HG02759 (cell line): ENCODE measurements at regions not wholly inside any gene's neighbourhood (a gene's known extent, or its start where the extent isn't known, plus 50 kb on each side); places are given as distances from the start of the nearest gene placed in this dataset.
"Not testable (repeated sequence)": the region's sequence is repeated elsewhere in the genome, so short reads cannot be mapped to it uniquely, and the experiment has no call there.

ENCODE experiments used
- ATAC-seq: cut with Tn5 transposase; IDR thresholded peaks from one replicate; pipeline ENCODE4 v1.9.1; 2021; ENCODE audit warnings: mild to moderate bottlenecking, moderate library complexity; ENCODE audit not compliant: unreplicated experiment

- no peak for ATAC-seq
Measured at GRCh38 chr10:64528294-64529002, 1007.2 kb downstream of the REEP3 start.

DNA sequence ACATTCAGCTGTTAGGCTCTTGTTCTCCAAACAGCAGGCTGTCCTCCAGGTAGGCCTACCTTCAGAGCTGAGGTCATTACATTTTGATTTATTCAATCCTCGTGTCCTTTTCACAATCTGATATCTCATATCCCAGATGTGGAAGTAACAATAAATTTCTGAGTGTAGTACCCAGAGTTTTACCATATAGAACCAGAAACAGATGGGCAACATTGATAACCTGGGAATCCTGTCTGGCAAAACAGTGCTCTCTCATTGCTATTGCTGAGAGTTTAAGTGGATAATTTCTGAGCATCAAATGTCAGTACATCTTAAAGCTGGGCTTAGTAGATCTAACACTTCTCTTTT, 1007.8 kb downstream of the REEP3 start:
- ATAC-seq: no peak

DNA sequence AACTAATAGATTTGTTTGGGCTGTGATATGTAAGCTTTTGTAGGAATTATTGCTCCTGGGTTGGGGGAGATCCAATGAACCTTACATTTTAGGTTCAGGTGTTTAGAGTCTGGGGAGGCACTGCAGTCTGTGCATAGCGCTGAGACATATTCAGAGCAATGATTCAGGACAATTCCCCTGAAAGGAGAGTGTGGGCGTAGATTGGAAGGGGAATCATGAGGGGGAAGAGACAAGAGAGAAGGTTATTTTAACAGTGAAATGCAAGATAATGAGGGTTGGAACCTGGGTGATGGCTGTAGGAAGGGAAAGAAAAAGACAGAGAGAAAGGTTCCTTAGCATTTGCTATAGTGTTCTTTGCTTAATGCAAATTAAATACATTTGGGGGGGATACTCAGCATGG, 1013.4 kb downstream of the REEP3 start:
- no peak for ATAC-seq

GRCh38 chr10:64535131-64535867, 1014.1 kb downstream of the REEP3 start:
- ATAC-seq: no peak

- ATAC-seq: no peak
Measured at GRCh38 chr10:64537112-64537511, 1015.9 kb downstream of the REEP3 start.

GRCh38 chr10:64537928-64538327, 1016.7 kb downstream of the REEP3 start:
- no peak for ATAC-seq

DNA sequence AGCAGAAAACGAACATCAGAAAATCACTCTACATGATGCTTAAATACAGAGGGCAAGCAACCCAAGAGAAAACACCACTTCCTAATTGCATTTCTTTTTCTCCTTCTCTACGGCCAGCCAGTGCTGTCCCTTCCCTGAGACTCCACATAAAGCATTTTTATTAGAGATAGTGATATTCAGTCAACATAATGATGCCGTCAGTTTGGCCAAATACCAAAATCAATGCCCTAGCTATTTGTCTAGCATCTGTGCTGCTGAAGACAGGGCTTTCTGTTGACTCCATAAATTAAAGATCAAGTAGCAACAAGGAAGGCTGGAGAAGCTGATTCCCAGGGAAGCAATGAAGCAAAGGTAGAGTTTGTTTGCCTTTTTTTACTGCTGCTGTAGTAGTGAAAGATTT, 1024.9 kb downstream of the REEP3 start:
- ATAC-seq: no peak

- no peak for ATAC-seq
Measured at GRCh38 chr10:64547168-64547567, 1026.0 kb downstream of the REEP3 start.

DNA sequence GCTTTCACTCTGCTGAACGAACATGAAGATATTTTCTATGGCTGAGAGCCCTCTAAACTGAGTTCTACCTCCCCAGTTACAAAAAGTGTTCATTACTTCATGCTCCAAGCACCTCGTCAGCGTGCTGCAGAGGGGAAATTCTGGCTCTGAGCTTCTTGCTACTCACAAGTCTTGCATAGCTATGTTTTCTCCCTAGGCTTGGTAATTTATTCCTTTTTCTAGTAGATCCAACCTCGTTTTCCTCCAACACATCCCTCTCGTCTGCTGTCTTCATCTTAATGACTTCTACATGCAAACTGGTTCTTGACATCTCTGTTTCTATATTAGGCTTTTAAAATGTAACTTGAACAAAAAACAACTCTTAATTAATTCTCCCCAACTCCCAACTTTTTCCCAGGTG, 1034.5 kb downstream of the REEP3 start:
- ATAC-seq: no peak

GRCh38 chr10:64558094-64558835, 1037.1 kb downstream of the REEP3 start:
- no peak for ATAC-seq

DNA sequence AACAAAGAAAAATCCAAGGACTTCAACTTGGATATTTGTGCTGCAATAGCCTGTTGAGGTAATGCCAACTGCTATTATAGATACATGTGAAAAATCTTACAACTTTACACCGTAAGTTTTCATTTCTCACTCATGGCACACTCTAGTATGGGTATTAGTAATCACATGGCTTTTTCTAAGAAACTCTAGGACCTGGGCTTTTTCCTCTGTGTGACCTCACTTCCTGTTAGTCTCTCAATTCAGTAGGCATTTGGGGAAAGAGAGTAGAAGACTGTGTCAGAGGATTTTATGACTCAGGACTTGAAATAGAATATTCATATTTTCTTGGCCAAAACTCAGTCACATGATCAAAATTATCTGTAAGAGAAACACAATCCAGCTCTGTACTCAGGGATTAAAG, 1049.9 kb downstream of the REEP3 start:
- no peak for ATAC-seq

- ATAC-seq: no peak
Measured at GRCh38 chr10:64573623-64574325, 1052.6 kb downstream of the REEP3 start.

DNA sequence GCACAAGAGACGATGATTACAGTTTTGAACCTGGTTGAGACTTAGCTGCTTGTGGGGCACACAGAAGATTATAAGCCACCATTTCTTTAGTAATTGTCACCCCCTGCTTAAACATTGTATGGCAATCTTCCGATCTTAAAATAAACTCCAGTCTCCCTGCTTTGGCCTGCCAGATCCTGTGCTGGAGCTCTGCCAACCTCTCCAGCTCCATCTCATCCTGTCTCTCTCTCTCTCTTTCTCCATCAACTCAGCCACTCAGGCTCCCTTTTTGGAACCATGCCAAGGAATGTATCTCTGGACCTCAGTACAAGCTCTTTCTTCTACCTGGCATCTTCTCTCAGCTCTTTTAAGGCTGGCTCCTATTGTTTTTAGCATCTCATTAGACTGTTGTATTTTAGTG, 1053.2 kb downstream of the REEP3 start:
- no peak for ATAC-seq

DNA sequence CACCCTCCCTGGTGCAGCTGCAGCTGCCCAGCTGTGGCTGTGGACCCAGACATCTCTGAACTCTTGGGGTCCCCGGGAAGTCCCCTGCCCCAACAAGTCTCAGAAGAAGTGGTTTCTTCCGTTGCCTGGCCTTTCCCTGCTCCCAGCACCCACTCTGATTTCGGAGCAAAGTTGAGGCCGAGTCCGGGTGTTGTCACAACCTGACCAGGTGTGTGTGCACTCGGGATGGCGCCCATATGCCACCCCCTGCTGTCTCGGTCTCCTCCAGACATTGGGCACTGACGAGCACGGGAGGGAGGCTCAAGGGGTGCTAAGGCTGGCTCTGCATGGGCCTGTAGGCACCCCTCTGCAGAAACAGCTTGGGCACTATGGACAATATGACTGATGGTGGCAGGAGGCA, 1055.3 kb downstream of the REEP3 start:
- ATAC-seq: no peak

GRCh38 chr10:64578757-64579156, 1057.6 kb downstream of the REEP3 start:
- ATAC-seq: not testable (repeated sequence)

DNA sequence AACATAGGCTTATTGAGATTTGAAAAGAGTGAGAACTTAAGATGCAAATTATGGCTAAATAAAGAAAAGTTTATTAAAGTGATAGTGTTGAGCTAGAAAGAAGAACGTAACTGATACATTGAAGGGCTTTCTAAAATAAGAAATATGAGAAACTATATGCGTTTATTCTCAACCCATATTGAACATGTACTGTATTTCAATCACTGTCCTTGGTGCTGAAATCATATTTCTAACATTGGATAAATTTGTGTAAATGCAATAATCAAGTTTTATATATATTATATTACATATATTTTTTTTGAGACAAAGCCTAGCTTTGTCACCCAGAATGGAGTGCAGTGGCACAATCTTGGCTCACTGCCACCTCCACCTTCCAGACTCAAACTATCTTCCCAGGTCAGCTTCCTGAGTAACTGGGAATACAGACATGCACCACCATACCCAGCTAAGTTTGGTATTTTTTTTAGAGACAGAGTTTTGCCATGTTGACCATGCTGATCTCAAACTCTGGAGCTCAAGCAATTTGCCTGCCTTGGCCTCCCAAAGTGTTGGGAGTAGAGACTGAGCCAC, 1065.8 kb downstream of the REEP3 start:
- ATAC-seq: no peak

GRCh38 chr10:64594072-64594471, 1072.9 kb downstream of the REEP3 start:
- no peak for ATAC-seq

GRCh38 chr10:64598600-64598999, 1077.4 kb downstream of the REEP3 start:
- no peak for ATAC-seq

GRCh38 chr10:64601298-64601697, 1080.1 kb downstream of the REEP3 start:
- ATAC-seq: no peak

DNA sequence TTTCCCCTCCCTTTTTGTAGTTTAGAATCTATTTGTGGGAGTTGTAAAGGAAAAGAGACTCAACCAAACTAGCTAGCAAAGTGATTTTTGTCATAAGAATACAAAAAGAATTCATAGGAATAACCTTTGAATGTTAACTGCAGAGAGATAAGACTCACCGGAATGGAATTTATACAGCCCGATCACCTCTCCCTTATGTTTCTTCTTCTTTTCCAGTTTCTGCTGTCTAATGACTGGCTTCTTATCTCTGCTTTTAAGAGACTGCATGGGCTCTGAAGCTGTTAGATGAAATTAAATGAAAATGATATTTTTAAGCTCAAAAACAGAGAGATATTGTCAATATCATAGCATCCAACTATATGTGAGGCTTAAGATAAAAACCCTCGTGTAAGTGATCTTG, 1095.9 kb downstream of the REEP3 start:
- ATAC-seq: no peak

DNA sequence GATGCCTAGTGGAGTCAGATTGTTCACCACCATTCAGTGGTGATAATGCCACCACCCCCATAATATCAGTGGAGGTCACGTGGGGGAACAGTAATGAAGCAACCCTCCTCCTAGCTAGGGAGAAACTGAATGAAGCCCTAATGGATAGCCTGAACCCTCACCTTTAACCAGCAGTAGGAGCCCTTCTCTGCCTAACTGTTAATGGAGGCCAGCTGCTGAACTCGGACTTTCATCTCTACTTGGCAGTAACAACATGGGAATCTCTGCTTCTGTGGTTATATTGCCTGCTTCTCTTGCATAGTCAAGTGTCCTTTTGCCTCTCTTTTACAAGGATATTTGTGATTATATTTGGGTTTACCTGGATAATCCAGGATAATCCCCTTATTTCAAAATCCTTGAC, 1097.9 kb downstream of the REEP3 start:
- no peak for ATAC-seq
